Endothelial cell of umbilical vein (primary cell): ENCODE measurements at regions not wholly inside any gene's neighbourhood (a gene's known extent, or its start where the extent isn't known, plus 50 kb on each side); places are given as distances from the start of the nearest gene placed in this dataset.

Experiments used
- BruUV-seq: library from RNA; stranded (reverse); fragments of 400-500 nt; replicated peaks from 2 replicates; lab custom pipeline; 2021; lab: Mats Ljungman, UMichigan
- CTCF ChIA-PET: fragments of 300-600, 350-600 bp; sonication (Branson Sonifier 250); formaldehyde crosslinking; loops from one replicate; lab custom pipeline; 2021; ENCODE audit warnings: antibody characterized with exemption, inconsistent platforms; lab: Charles Lee
- POLR2A ChIA-PET: fragments of 300-600, 350-600 bp; sonication (Branson Sonifier 250); formaldehyde crosslinking; loops from one replicate; lab custom pipeline; 2021; ENCODE audit warnings: antibody characterized with exemption, inconsistent platforms; lab: Charles Lee
- DNase-seq: peaks from one replicate; pipeline ENCODE4 v3.0.0-alpha.2; 2011; ENCODE audit warnings: low read depth, low spot score
- FAIRE-seq: peaks from 2 replicates; lab custom pipeline; 2011; peaks lifted over from hg19 to GRCh38; lab: Jason Lieb, UNC
- H2AFZ ChIP-seq: 2 replicates; pipeline ENCODE4 v1.6.0; 2012; ENCODE audit warnings: low read depth, low read length, control low read depth, inconsistent platforms
- H3K27ac ChIP-seq: 2 replicates; pipeline ENCODE4 v1.5.1; 2011; ENCODE audit warnings: low read depth, mild to moderate bottlenecking, control low read depth, low read length, moderate library complexity; ENCODE audit not compliant: insufficient read depth
- H3K27me3 ChIP-seq, 2 experiments: 2 replicates each; pipeline versions ENCODE4 v1.6.0 to v1.6.1; 2011; ENCODE audit warnings: low read length in 2 of 2, mixed read lengths in 1 of 2; ENCODE audit not compliant: control insufficient read depth in 2 of 2, insufficient read depth in 2 of 2
- H3K36me3 ChIP-seq, 2 experiments: 2 replicates in 1 of 2; 3 replicates in 1 of 2; pipeline ENCODE4 v1.5.1; 2011; ENCODE audit warnings: low read length in 2 of 2, mild to moderate bottlenecking in 1 of 2, moderate library complexity in 1 of 2; ENCODE audit not compliant: control insufficient read depth in 2 of 2, insufficient read depth in 2 of 2; ENCODE audit errors: extremely low read depth in 1 of 2
- H3K4me1 ChIP-seq: 3 replicates; pipeline ENCODE4 v1.5.1; 2011; ENCODE audit warnings: mild to moderate bottlenecking, low read length; ENCODE audit not compliant: control insufficient read depth, insufficient read depth; ENCODE audit errors: extremely low read depth
- H3K4me2 ChIP-seq: 2 replicates; pipeline ENCODE4 v1.6.1; 2011; ENCODE audit warnings: low read length, control low read depth, mixed read lengths; ENCODE audit not compliant: insufficient read depth
- H3K4me3 ChIP-seq, 3 experiments: fragments of 200-600 bp in 1 of 3; sonication (generic), shearing (Covaris generic) in 1 of 3; replicated peaks in 1 of 3; 2 replicates each; pipeline ENCODE4 v1.5.1; 2011 to 2016; ENCODE audit warnings: control low read depth in 3 of 3, low read length in 3 of 3, mild to moderate bottlenecking in 2 of 3, inconsistent platforms in 1 of 3, low read depth in 1 of 3, moderate library complexity in 1 of 3; ENCODE audit not compliant: insufficient read depth in 1 of 3
- H3K79me2 ChIP-seq: 2 replicates; pipeline ENCODE4 v1.6.0; 2012; ENCODE audit warnings: low read length, inconsistent platforms; ENCODE audit not compliant: control insufficient read depth, insufficient read depth
- H3K9ac ChIP-seq: replicated peaks from 2 replicates; pipeline ENCODE3; 2011; ENCODE audit warnings: low read length, control low read depth; ENCODE audit not compliant: insufficient read depth; ENCODE audit errors: extremely low read depth
- H3K9me1 ChIP-seq: replicated peaks from 3 replicates; pipeline ENCODE4 v1.6.0; 2011; ENCODE audit warnings: mild to moderate bottlenecking, low read length; ENCODE audit not compliant: control insufficient read depth, insufficient read depth; ENCODE audit errors: extremely low read depth
- H3K9me3 ChIP-seq: replicated peaks from 2 replicates; pipeline ENCODE4 v1.5.1; 2012; ENCODE audit warnings: low read length, inconsistent platforms; ENCODE audit not compliant: control insufficient read depth, insufficient read depth
- H4K20me1 ChIP-seq: replicated peaks from 2 replicates; pipeline ENCODE3; 2011; ENCODE audit warnings: mild to moderate bottlenecking, low read length; ENCODE audit not compliant: control insufficient read depth, insufficient read depth; ENCODE audit errors: extremely low read depth
- EZH2 ChIP-seq: IDR thresholded peaks from 2 replicates; pipeline ENCODE4 v1.6.1; 2012; ENCODE audit warnings: borderline replicate concordance, low read depth, mild to moderate bottlenecking, moderate library complexity, low read length, inconsistent platforms; ENCODE audit not compliant: severe bottlenecking
- FOS ChIP-seq: IDR thresholded peaks from 2 replicates; pipeline ENCODE4 v1.6.1; 2011; ENCODE audit warnings: mild to moderate bottlenecking, low read length, moderate library complexity, borderline replicate concordance; ENCODE audit not compliant: insufficient read depth
- GATA2 ChIP-seq: IDR thresholded peaks from 2 replicates; pipeline ENCODE4 v1.7.0; 2011; ENCODE audit warnings: low read depth, mild to moderate bottlenecking, moderate library complexity, mixed read lengths, low read length; ENCODE audit not compliant: insufficient read length, insufficient read depth
- JUN ChIP-seq: IDR thresholded peaks from 2 replicates; pipeline ENCODE4 v1.6.1; 2011; ENCODE audit warnings: borderline replicate concordance, low read depth; ENCODE audit not compliant: insufficient read length, insufficient read depth
- MYC ChIP-seq: IDR thresholded peaks from one replicate; pipeline ENCODE4 v1.6.1; 2011; ENCODE audit warnings: mild to moderate bottlenecking, low read depth, low read length
- POLR2A ChIP-seq: IDR thresholded peaks from 2 replicates; pipeline ENCODE4 v1.6.1; 2012; ENCODE audit warnings: low read depth, mild to moderate bottlenecking, control low read depth, low read length
- POLR2AphosphoS5 ChIP-seq: IDR thresholded peaks from 2 replicates; pipeline ENCODE4 v1.6.1; 2012; ENCODE audit warnings: low read depth, mild to moderate bottlenecking, control low read depth, low read length, moderate library complexity; ENCODE audit not compliant: insufficient read depth
- dilution Hi-C: fragments of 300-500 bp; cut with MboI; formaldehyde crosslinking; loops from one replicate; pipeline ENCODE4 v1.15.0; 2019; ENCODE audit warnings: low sequenced_read_pairs; ENCODE audit not compliant: extremely low pct_ligation_motif_present
- intact Hi-C: fragments of 100-400 bp; cut with micrococcal nuclease; formaldehyde crosslinking; loops from one replicate; pipeline ENCODE4 v1.10.0; 2022
- TF ChIP-seq, protein P1 (sequence below): IDR thresholded peaks from 2 replicates; pipeline ENCODE4 v1.6.1; 2011; ENCODE audit not compliant: insufficient read depth, insufficient read length
- TF ChIP-seq, protein P2 (sequence below), 2 donors: IDR thresholded peaks; 1 replicate in 1 of 2; 2 replicates in 1 of 2; pipeline ENCODE4 v1.5.1; 2011; ENCODE audit warnings: low read length in 2 of 2, mild to moderate bottlenecking in 2 of 2, moderate library complexity in 2 of 2, control low read depth in 1 of 2, inconsistent platforms in 1 of 2, low read depth in 1 of 2; ENCODE audit not compliant: insufficient read depth in 1 of 2; ENCODE audit errors: extremely low read depth in 1 of 2

DNA sequence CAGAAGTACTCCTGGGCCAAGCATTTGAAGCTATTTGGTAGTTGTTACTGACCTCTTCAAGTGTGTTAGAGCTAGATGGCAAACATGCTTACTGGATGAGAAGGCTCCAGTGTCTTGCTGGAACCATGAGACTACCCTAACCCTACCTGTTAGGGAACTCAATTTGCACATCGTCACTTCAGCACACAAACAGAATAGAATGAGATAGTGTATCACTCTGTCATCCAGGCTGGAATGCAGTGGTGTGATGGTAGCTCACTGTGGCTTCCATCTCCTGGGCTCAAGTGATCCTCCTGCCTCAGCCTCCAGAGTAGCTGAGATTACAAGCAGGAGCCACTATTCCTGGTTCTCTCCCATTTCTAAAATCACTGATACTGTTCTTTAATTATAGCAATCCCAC is 417.0 kb upstream of the ATXN7L3B start:
- no peak for FAIRE-seq
- no peak overlapping the region for H3K4me2 ChIP-seq
- H3K4me3 ChIP-seq = no peak overlapping the region
- no TSS peak for BruUV-seq
- H3K79me2 ChIP-seq = no peaks in the 10 kb centered on the region
- no peaks in the 10 kb centered on the region for H3K9me3 ChIP-seq
- ChIA-PET CTCF (no interaction called here), POLR2A (no interaction called here)
- H3K36me3 ChIP-seq = no peaks in the 10 kb centered on the region
- intact Hi-C loops = no loop called here
- no peak overlapping the region for H3K27ac ChIP-seq
- H2AFZ ChIP-seq = no peak overlapping the region
- H4K20me1 ChIP-seq = no peaks in the 10 kb centered on the region
- no peaks in the 10 kb centered on the region for H3K27me3 ChIP-seq
- dilution Hi-C loops = no loop called here
- H3K4me1 ChIP-seq = no peaks in the 10 kb centered on the region
- H3K9me1 ChIP-seq = no peaks in the 10 kb centered on the region
- no peak overlapping the region for H3K9ac ChIP-seq
- DNase-seq = no peak
- TF ChIP-seq EZH2 = no peak
- TF ChIP-seq JUN = no peak
- no peak for TF ChIP-seq FOS
- TF ChIP-seq, protein P1, sequence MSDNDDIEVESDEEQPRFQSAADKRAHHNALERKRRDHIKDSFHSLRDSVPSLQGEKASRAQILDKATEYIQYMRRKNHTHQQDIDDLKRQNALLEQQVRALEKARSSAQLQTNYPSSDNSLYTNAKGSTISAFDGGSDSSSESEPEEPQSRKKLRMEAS = no peak
- no peak for TF ChIP-seq POLR2A
- TF ChIP-seq GATA2 = no peak
- TF ChIP-seq, protein P2, sequence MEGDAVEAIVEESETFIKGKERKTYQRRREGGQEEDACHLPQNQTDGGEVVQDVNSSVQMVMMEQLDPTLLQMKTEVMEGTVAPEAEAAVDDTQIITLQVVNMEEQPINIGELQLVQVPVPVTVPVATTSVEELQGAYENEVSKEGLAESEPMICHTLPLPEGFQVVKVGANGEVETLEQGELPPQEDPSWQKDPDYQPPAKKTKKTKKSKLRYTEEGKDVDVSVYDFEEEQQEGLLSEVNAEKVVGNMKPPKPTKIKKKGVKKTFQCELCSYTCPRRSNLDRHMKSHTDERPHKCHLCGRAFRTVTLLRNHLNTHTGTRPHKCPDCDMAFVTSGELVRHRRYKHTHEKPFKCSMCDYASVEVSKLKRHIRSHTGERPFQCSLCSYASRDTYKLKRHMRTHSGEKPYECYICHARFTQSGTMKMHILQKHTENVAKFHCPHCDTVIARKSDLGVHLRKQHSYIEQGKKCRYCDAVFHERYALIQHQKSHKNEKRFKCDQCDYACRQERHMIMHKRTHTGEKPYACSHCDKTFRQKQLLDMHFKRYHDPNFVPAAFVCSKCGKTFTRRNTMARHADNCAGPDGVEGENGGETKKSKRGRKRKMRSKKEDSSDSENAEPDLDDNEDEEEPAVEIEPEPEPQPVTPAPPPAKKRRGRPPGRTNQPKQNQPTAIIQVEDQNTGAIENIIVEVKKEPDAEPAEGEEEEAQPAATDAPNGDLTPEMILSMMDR (IDR thresholded peaks at IDR 0.05; ENCODE audit: extremely low read depth in 1 of 2, insufficient read depth in 1 of 2, low read depth in 1 of 2, low read length in 2 of 2) = no peak
- TF ChIP-seq MYC = no peak
- TF ChIP-seq POLR2AphosphoS5 = no peak
